K562 (cell line): ENCODE measurements at regions not wholly inside any gene's neighbourhood (a gene's known extent, or its start where the extent isn't known, plus 50 kb on each side); places are given as distances from the start of the nearest gene placed in this dataset.

Source experiments
- CBFB ChIP-seq: sonication (generic); formaldehyde crosslinking; IDR thresholded peaks from 2 replicates; pipeline ENCODE4 v1.4.0; 2020; ENCODE audit warnings: mild to moderate bottlenecking, missing genetic modification reagents
- CCAR2 ChIP-seq: fragments of 200-400 bp; formaldehyde crosslinking; IDR thresholded peaks from 2 replicates; pipeline ENCODE4 v1.6.1; 2017; ENCODE audit warnings: mild to moderate bottlenecking, low read depth, low read length
- ELF1 ChIP-seq: fragments of 200-800 bp; sonication (Bioruptor generic); IDR thresholded peaks from 2 replicates; pipeline ENCODE4 v1.6.1; 2016; ENCODE audit warnings: missing genetic modification characterization, missing compliant biosample characterization
- JUN ChIP-seq, 2 experiments: sonication (generic) in 1 of 2; formaldehyde crosslinking in 1 of 2; IDR thresholded peaks; 2 replicates each; pipeline versions ENCODE4 v1.6.1 to v1.8.0; 2012 to 2022; ENCODE audit warnings: borderline replicate concordance in 2 of 2, mild to moderate bottlenecking in 2 of 2, improper control_type of control experiment in 1 of 2, low read depth in 1 of 2, low read length in 1 of 2, missing genetic modification reagents in 1 of 2
- PHF20 ChIP-seq: fragments of 450-650 bp; IDR thresholded peaks from 2 replicates; pipeline ENCODE4 v1.6.1; 2018; ENCODE audit not compliant: partially characterized antibody
- RBM39 ChIP-seq: fragments of 200-400 bp; formaldehyde crosslinking; optimal IDR thresholded peaks from 2 replicates; pipeline ENCODE3; 2018; ENCODE audit warnings: low read depth, low read length
- RFX5 ChIP-seq: IDR thresholded peaks from 2 replicates; pipeline ENCODE4 v1.6.1; 2011; ENCODE audit warnings: low read depth, mild to moderate bottlenecking, improper control_type of control experiment, low read length
- SMAD3 ChIP-seq: fragments of 450-650 bp; formaldehyde crosslinking; conservative IDR thresholded peaks from 2 replicates; pipeline ENCODE4 v1.4.0; 2020; ENCODE audit warnings: mild to moderate bottlenecking
- TF ChIP-seq, protein P1 (sequence below): sonication (generic); formaldehyde crosslinking; IDR thresholded peaks from 2 replicates; pipeline ENCODE4 v1.8.0; 2022; ENCODE audit warnings: mild to moderate bottlenecking, missing genetic modification reagents

DNA sequence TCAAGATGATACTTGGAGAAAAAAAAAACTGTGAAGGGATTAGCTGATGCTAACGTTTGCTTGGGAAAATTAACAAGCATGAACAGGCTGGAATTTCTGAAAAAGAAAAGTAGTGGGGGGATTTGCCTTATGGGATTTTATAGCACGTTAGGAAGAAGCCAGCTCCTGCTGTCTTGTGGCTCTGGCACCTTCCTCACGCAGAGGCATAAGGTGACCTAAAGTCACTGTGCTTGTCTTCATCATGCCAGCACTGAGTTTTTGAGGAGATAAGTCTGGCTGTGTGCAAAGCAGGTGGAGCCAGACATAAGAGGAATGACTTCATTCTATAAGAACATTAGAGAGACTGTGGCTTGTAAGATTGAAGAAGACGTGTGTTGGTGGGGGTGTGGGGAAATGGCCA, 94.4 kb upstream of the MAP1B start (continued):
- TF ChIP-seq ELF1 (tag) (no peak), SMAD3 (CRISPR knock-in tag) (no peak), JUN (IDR thresholded peaks at IDR 0.05; ENCODE audit: borderline replicate concordance, low read depth, low read length) (no peak), JUN (CRISPR knock-in tag; IDR thresholded peaks at IDR 0.05; ENCODE audit: borderline replicate concordance) (no peak), PHF20 (no peak), RBM39 (no peak), RFX5 (no peak), CBFB (CRISPR knock-in tag) (no peak), CCAR2 (no peak)
- TF ChIP-seq, protein P1, sequence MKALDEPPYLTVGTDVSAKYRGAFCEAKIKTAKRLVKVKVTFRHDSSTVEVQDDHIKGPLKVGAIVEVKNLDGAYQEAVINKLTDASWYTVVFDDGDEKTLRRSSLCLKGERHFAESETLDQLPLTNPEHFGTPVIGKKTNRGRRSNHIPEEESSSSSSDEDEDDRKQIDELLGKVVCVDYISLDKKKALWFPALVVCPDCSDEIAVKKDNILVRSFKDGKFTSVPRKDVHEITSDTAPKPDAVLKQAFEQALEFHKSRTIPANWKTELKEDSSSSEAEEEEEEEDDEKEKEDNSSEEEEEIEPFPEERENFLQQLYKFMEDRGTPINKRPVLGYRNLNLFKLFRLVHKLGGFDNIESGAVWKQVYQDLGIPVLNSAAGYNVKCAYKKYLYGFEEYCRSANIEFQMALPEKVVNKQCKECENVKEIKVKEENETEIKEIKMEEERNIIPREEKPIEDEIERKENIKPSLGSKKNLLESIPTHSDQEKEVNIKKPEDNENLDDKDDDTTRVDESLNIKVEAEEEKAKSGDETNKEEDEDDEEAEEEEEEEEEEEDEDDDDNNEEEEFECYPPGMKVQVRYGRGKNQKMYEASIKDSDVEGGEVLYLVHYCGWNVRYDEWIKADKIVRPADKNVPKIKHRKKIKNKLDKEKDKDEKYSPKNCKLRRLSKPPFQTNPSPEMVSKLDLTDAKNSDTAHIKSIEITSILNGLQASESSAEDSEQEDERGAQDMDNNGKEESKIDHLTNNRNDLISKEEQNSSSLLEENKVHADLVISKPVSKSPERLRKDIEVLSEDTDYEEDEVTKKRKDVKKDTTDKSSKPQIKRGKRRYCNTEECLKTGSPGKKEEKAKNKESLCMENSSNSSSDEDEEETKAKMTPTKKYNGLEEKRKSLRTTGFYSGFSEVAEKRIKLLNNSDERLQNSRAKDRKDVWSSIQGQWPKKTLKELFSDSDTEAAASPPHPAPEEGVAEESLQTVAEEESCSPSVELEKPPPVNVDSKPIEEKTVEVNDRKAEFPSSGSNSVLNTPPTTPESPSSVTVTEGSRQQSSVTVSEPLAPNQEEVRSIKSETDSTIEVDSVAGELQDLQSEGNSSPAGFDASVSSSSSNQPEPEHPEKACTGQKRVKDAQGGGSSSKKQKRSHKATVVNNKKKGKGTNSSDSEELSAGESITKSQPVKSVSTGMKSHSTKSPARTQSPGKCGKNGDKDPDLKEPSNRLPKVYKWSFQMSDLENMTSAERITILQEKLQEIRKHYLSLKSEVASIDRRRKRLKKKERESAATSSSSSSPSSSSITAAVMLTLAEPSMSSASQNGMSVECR (CRISPR knock-in tag) = no peak
